8988T (cell line): ENCODE measurements at regions not wholly inside any gene's neighbourhood (a gene's known extent, or its start where the extent isn't known, plus 50 kb on each side); places are given as distances from the start of the nearest gene placed in this dataset.

Experiments
- DNase-seq: peaks from one replicate; pipeline ENCODE4 v3.0.0; 2011

GRCh38 chr10:3510741-3511140 lies 274.3 kb downstream of the KLF6 start:
- DNase-seq = no peak

DNA sequence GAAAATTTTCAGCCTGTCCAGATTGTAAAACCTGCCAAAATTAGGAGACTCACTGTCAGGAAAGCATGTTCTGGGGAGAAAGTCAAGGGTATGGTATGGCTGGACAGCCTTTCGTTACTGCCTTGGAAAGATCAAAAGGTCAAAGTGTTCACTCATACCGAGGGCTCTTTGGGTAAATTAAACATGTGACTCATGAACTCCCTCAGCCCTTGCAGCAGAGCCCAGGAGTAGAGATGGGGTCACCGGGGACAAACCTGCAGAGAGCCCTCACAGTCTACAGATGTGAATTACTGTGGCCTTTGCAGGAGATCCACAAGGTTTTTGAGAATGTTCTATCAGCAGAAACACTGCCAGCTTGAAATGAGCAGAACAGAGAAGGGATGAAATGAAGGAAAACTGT lies 275.7 kb downstream of the KLF6 start:
- DNase-seq = no peak

GRCh38 chr10:3503299-3503698 lies 281.7 kb downstream of the KLF6 start:
- no peak for DNase-seq

GRCh38 chr10:3502673-3503072 lies 282.3 kb downstream of the KLF6 start:
- no peak for DNase-seq

- no peak for DNase-seq
These were observed 284.6 kb downstream of the KLF6 start for GRCh38 chr10:3500408-3500856.

DNA sequence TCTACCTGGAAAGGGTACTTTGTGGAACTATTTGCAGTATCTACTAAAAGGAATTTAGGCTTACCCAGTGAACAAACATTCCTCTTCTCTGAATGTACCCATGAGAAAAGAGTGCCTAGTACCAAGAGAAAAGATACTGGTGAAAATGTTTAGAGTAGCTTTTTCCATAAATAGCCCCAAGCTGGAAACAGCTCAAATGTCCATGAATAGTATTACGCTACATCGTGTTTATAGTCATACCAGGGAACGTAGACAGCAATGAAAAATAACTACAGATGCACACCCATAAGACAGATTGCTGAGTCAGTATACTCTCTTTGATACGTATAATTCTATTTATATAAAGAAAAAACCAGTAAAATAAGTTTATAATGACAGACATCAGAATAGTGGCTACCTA lies 285.9 kb downstream of the KLF6 start:
- no peak for DNase-seq

DNA sequence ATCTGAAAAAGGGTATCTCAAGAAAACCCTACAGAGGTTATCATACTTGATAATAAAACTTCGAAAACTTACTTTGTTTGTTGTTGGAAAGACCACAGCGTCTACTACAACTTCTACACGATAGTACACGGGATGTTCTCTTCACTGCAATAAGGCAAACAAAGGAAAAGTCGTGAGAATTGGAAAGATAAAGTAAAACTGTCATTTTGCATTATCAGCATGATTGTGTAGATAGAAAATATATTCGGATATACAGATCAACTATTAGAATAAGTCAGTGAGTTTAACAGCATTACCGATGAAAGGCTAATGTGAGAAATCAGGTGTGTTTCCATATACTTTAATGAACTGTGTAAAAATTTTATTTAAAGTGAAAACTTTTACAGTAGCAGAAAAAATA lies 287.4 kb downstream of the KLF6 start:
- no peak for DNase-seq

DNA sequence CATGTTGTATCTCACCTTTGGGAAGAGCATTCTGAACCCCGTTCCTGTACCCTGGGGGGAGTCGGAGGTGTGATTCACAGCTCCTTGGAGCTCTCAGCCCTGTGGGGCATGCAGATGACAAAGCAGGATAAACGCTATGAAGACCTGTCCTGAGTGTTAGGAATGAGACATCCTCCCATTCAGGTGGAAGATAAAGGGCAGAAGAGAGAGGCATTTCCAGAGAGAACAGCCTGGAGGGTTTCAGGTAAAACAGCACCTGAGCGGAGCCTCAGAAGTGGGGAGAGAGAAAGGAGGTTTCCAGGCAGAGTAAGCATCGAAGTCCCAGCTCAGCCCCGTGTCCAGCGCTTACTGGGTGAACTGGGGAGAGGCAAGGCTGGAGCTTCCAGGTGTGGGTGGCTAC lies 288.9 kb downstream of the KLF6 start:
- DNase-seq = no peak

GRCh38 chr10:3495281-3495680 lies 289.7 kb downstream of the KLF6 start:
- DNase-seq = no peak

DNA sequence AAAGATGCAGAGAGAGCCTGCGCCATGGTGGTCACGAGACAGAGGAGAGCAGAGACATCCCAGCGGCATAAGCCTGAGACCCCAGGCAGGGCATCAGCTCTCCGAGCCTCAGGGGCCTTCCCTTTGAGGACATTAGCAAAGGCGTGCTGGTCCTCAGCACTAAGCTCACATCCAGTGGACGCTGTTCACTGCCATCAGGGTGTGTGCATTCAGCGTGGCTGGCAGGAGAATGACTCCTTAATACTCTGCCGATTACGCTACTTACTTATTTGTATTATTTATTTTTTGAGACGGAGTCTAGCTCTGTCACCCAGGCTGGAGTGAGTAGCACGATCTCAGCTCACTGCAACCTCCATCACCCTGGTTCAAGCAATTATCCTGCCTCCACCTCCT lies 290.2 kb downstream of the KLF6 start:
- no peak for DNase-seq

- DNase-seq = no peak
These were observed 290.7 kb downstream of the KLF6 start for GRCh38 chr10:3494131-3494837.

DNA sequence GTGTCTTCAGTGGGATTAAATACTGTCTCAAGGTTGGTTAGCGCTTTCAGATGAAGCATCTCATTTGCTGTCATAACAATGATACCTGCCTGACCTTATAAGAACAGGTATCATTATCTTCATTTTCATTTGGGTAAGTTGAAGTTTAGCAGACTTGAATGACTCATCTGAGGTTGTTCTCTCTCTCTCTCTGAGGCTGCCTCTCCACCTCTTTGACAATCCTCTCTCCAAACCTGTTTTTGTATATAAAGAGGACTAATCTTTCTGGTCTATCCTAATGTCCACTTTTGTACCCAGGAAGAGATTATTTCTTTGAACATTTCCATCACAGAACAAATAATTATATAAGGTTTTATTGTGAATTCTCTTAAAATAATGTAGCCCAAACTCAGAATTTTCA lies 291.4 kb downstream of the KLF6 start:
- DNase-seq = no peak

GRCh38 chr10:3491571-3491970 lies 293.4 kb downstream of the KLF6 start:
- DNase-seq = no peak

- DNase-seq = no peak
These were observed 297.8 kb downstream of the KLF6 start for GRCh38 chr10:3487228-3487627.

GRCh38 chr10:3486346-3487065 lies 298.5 kb downstream of the KLF6 start:
- DNase-seq = peak; percentile 47

DNA sequence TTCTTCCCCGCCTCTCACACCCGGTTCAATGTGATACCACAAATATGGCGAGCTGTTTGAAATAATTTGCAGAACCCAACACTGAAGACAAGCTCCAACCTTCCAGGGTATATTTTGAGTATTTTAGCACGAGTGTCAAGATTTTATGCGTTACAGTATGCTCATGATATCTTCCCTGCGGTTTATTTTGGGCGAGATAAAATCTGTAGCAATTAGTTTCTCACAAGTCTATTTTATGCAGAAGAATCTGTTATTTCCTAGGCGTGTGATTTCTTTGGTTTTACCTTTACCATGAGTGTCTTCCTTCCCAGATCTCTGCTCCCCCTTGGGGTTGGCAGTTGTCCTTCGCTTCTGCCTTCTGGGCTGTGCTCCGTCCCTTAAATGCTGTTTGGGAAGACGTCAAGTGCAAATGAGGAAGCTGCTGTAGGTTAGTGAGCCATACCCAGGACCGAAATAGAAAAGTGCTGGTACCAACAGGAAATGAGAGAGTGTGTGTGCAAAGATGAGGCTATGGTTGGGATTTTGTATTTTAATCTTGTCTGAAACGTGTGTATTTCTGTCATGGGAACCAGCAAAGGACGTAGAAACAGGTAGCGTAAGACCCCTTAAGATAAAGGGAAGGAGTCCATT lies 299.8 kb downstream of the KLF6 start:
- DNase-seq = no peak

GRCh38 chr10:3484306-3485056 lies 300.5 kb downstream of the KLF6 start:
- no peak for DNase-seq

GRCh38 chr10:3482200-3482993 lies 302.6 kb downstream of the KLF6 start:
- no peak for DNase-seq

DNA sequence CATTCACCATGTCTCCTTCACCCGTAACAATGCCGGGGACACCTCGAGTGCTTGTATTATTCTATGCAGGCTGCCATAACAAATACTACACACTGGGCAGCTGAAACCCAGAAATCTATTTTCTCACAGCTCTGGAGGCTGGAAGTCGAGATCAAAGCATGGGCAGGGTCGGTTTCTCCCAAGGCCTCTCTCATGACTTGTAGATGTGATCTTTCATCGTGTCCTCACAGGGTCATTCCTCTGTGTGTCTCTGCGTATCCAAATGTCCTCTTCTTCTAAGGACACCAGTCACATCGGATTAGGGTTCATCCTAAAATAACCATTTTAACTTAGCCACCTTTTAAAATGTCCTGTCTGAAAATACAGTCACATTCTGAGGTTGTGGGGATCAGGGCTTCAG lies 303.5 kb downstream of the KLF6 start:
- no peak for DNase-seq

GRCh38 chr10:3480990-3481315 lies 304.1 kb downstream of the KLF6 start:
- DNase-seq = no peak

DNA sequence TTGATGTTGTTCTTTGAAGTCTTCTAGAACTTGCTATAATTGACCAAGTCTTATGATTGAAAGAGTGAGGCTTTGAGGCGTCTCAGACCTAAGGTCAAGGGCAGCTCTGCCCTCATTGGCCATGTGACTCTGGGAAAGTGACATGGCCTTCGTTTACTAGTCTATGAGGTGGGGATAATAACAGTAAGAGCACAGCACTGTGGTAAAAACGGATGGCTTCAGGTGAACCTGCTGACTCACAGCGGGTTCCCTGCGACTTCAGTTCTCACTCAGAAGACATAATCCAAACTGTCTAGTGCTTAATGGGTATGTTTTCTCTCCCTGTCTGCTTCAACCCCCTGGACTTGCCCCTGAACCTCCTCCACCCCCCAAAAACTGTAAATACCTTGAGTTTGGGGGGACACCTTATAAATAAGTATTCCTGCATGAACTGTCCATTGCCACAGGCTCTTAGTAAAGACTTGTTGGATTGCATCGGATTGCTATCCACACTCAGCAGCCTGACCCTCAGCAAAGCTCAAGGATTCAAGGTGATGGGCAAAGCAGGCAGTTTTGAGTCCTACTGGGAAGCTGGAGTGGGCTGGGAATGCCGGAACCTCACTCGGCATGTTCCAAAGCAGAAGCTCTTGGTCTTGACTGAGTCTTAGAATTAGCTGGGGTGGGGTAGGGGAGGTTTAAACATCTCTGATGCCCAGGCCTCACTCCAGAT lies 304.6 kb downstream of the KLF6 start:
- DNase-seq = no peak

DNA sequence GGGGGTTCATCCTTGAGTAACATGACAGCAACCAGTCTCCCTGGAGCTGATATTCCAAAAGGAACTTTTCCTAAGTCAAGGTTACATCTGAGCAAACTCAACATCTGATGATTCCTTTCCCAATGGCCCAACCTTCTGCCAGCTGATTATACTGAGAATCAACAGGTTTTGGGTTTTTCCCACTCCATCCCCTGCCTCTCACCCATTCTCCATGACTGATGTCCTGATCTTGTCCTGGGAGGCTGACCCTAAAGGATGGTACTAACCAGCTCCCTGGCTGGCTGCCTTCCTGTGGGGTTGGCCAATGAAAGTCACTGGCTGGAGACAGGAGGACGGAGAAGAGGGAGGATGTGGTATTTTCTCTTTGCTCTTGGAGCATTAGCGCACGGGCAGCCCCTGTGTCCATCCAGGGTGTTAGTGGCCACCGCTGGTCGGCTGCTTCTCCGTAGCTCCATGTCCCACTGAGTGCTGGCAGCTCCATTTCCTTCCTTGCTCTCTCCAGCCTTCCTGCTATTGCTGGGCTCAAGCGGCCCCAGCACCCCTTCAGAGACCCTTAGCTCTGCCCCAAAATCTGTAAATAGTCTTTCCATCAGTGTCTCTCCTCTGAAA lies 306.2 kb upstream of the PITRM1 start:
- no peak for DNase-seq
